ENCODE measurements at regions not wholly inside any gene's neighbourhood (a gene's known extent, or its start where the extent isn't known, plus 50 kb on each side); places are given as distances from the start of the nearest gene placed in this dataset.
"Not testable (repeated sequence)": the region's sequence is repeated elsewhere in the genome, so short reads cannot be mapped to it uniquely, and the experiment has no call there.

DNA sequence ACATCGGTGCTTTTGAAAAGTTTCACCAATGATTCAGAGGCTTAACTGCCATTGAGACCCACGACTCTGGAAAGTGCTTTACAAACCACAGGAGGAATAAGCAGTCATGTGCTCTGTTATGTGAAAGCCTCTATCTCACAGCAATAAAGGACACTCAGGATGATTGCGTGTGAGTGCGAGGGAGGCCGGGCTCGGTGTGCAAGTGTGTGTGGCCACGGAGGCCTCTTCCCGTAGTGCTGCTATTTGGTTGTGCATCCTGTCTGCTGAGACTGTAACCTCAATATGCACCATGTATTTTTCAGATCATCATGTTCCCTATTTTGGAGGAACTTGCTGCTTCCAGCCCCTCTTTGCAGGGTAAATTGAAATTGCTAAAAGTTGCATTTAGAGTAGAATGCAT lies 71.5 kb downstream of the CDRT15L2 start:
- not testable (repeated sequence) for TF ChIP-seq RAD21 (conservative IDR thresholded peaks at IDR 0.05); EP300 (conservative IDR thresholded peaks at IDR 0.05; ENCODE audit: poor library complexity, severe bottlenecking); POLR2AphosphoS5 (IDR thresholded peaks at IDR 0.05); EZH2 (IDR thresholded peaks at IDR 0.05; ENCODE audit: borderline replicate concordance, insufficient read depth, low read length, poor library complexity, severe bottlenecking); MXI1 (conservative IDR thresholded peaks at IDR 0.05; ENCODE audit: poor library complexity, severe bottlenecking)
- TF ChIP-seq, protein P1, sequence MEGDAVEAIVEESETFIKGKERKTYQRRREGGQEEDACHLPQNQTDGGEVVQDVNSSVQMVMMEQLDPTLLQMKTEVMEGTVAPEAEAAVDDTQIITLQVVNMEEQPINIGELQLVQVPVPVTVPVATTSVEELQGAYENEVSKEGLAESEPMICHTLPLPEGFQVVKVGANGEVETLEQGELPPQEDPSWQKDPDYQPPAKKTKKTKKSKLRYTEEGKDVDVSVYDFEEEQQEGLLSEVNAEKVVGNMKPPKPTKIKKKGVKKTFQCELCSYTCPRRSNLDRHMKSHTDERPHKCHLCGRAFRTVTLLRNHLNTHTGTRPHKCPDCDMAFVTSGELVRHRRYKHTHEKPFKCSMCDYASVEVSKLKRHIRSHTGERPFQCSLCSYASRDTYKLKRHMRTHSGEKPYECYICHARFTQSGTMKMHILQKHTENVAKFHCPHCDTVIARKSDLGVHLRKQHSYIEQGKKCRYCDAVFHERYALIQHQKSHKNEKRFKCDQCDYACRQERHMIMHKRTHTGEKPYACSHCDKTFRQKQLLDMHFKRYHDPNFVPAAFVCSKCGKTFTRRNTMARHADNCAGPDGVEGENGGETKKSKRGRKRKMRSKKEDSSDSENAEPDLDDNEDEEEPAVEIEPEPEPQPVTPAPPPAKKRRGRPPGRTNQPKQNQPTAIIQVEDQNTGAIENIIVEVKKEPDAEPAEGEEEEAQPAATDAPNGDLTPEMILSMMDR (IDR thresholded peaks at IDR 0.05; ENCODE audit: poor library complexity, severe bottlenecking), result not testable (repeated sequence)

All from neural cell (in vitro differentiated cells).